ACHN (cell line): ENCODE measurements at regions not wholly inside any gene's neighbourhood (a gene's known extent, or its start where the extent isn't known, plus 50 kb on each side); places are given as distances from the start of the nearest gene placed in this dataset.
A peak's percentile ranks its signal among the peaks of the same experiment; 100 is the strongest.
"Not testable (repeated sequence)": the region's sequence is repeated elsewhere in the genome, so short reads cannot be mapped to it uniquely, and the experiment has no call there.

ENCODE experiments used
- DNase-seq: peaks from one replicate; pipeline ENCODE4 v3.0.0-alpha.2; 2015
- in situ Hi-C: cut with HindIII; loops from 2 replicates; pipeline ENCODE4 v1.10.0; 2017; ENCODE audit warnings: low sequenced_read_pairs, low pct_ligation_motif_present, low pct_unique_long_range_greater_than_20kb

- DNase-seq = no peak
- in situ Hi-C loops = no loop called here
Observed at GRCh38 chr2:48227617-48228344, 86.7 kb upstream of the FOXN2 start.

GRCh38 chr2:48228345-48228684 lies 86.2 kb upstream of the FOXN2 start:
- in situ Hi-C loops = no loop called here
- no peak for DNase-seq

- DNase-seq = no peak
- in situ Hi-C loops = no loop called here
Observed at GRCh38 chr2:48229063-48229462, 85.4 kb upstream of the FOXN2 start.

- in situ Hi-C loops = no loop called here
- no peak for DNase-seq
Observed at GRCh38 chr2:48230834-48231233, 83.6 kb upstream of the FOXN2 start.

- in situ Hi-C loops = no loop called here
- DNase-seq = no peak
Observed at GRCh38 chr2:48232351-48232750, 82.1 kb upstream of the FOXN2 start.

- no peak for DNase-seq
- in situ Hi-C loops = no loop called here
Observed at GRCh38 chr2:48233005-48233404, 81.5 kb upstream of the FOXN2 start.

- DNase-seq, in situ Hi-C loops: not testable (repeated sequence)
Observed at GRCh38 chr2:48233824-48234223, 80.7 kb upstream of the FOXN2 start.

GRCh38 chr2:48235076-48235475 lies 79.4 kb upstream of the FOXN2 start:
- in situ Hi-C loops = no loop called here

GRCh38 chr2:48238381-48238780 lies 76.1 kb upstream of the FOXN2 start:
- in situ Hi-C loops = no loop called here
- no peak for DNase-seq

More at GRCh38 chr2:48235076-48235475, 79.4 kb upstream of the FOXN2 start:
- no peak for DNase-seq

- no peak for DNase-seq
- in situ Hi-C loops = no loop called here
Observed at GRCh38 chr2:48240912-48241311, 73.6 kb upstream of the FOXN2 start.

- in situ Hi-C loops = no loop called here
- no peak for DNase-seq
Observed at GRCh38 chr2:48247206-48247605, 67.3 kb upstream of the FOXN2 start.

- peak; percentile 82 for DNase-seq
- in situ Hi-C loops = no loop called here
Observed at GRCh38 chr2:48248251-48248933, 66.1 kb upstream of the FOXN2 start.

- no peak for DNase-seq
- in situ Hi-C loops = no loop called here
Observed at GRCh38 chr2:48249025-48249424, 65.5 kb upstream of the FOXN2 start.

GRCh38 chr2:48249631-48250473 lies 64.6 kb upstream of the FOXN2 start:
- no peak for DNase-seq
- in situ Hi-C loops = no loop called here

- in situ Hi-C loops = no loop called here
- no peak for DNase-seq
Observed at GRCh38 chr2:48250474-48250844, 64.0 kb upstream of the FOXN2 start.

- DNase-seq = no peak
- in situ Hi-C loops = no loop called here
Observed at GRCh38 chr2:48250943-48251342, 63.5 kb upstream of the FOXN2 start.

- in situ Hi-C loops = no loop called here
- no peak for DNase-seq
Observed at GRCh38 chr2:48251437-48252148, 62.9 kb upstream of the FOXN2 start.

GRCh38 chr2:48253301-48253700 lies 61.2 kb upstream of the FOXN2 start:
- DNase-seq = no peak
- in situ Hi-C loops = no loop called here

GRCh38 chr2:48254839-48255238 lies 59.6 kb upstream of the FOXN2 start:
- in situ Hi-C loops = no loop called here

More at GRCh38 chr2:48254839-48255238, 59.6 kb upstream of the FOXN2 start:
- no peak for DNase-seq
